Prostate gland (tissue), 2 donors: ENCODE measurements at regions not wholly inside any gene's neighbourhood (a gene's known extent, or its start where the extent isn't known, plus 50 kb on each side); places are given as distances from the start of the nearest gene placed in this dataset.

Experiments
- CTCF ChIP-seq, 4 experiments: fragments of 200-600 bp in 2 of 4; fragments of 450-650 bp in 2 of 4; sonication (generic) in 2 of 4; IDR thresholded peaks; 1 replicate in 3 of 4; 2 replicates in 1 of 4; pipeline ENCODE4 v1.5.1; 2016 to 2019; ENCODE audit warnings: antibody characterized with exemption in 4 of 4, mild to moderate bottlenecking in 2 of 4, moderate library complexity in 2 of 4
- POLR2AphosphoS5 ChIP-seq: sonication (generic); formaldehyde crosslinking; IDR thresholded peaks from one replicate; pipeline ENCODE4 v1.6.1; 2017; ENCODE audit warnings: antibody characterized with exemption

- TF ChIP-seq CTCF (IDR thresholded peaks at IDR 0.05) (no peak), POLR2AphosphoS5 (no peak)
Measured at GRCh38 chr5:155735388-155735787, 591.6 kb upstream of the SGCD start.
